Glutamatergic neuron (in vitro differentiated cells): ENCODE measurements at regions not wholly inside any gene's neighbourhood (a gene's known extent, or its start where the extent isn't known, plus 50 kb on each side); places are given as distances from the start of the nearest gene placed in this dataset.

Source experiments
- DNase-seq: peaks from one replicate; pipeline ENCODE4 v3.0.0; 2022
- H3K27ac Mint-ChIP-seq: one replicate; pipeline ENCODE4 v1.8.0; 2020; ENCODE audit warnings: mild to moderate bottlenecking, mixed read lengths, inconsistent platforms; ENCODE audit not compliant: unreplicated experiment
- H3K27me3 Mint-ChIP-seq: one replicate; pipeline ENCODE4 v1.8.0; 2020; ENCODE audit warnings: mild to moderate bottlenecking, moderate library complexity, mixed read lengths, inconsistent platforms; ENCODE audit not compliant: unreplicated experiment
- H3K36me3 Mint-ChIP-seq: one replicate; pipeline ENCODE4 v1.8.0; 2020; ENCODE audit warnings: mild to moderate bottlenecking, mixed read lengths, inconsistent platforms; ENCODE audit not compliant: unreplicated experiment
- H3K4me1 Mint-ChIP-seq: one replicate; pipeline ENCODE4 v1.8.0; 2020; ENCODE audit warnings: mild to moderate bottlenecking, low read depth, mixed read lengths, inconsistent platforms; ENCODE audit not compliant: unreplicated experiment
- H3K4me3 Mint-ChIP-seq: one replicate; pipeline ENCODE4 v1.8.0; 2020; ENCODE audit warnings: mild to moderate bottlenecking, mixed read lengths, inconsistent platforms; ENCODE audit not compliant: unreplicated experiment
- H3K9me3 Mint-ChIP-seq: one replicate; pipeline ENCODE4 v1.8.0; 2020; ENCODE audit warnings: mild to moderate bottlenecking, moderate library complexity, mixed read lengths, inconsistent platforms; ENCODE audit not compliant: unreplicated experiment
- TF ChIP-seq, protein P1 (sequence below): fragments of 200-600 bp; sonication (generic); IDR thresholded peaks from one replicate; pipeline ENCODE4 v1.5.0; 2021; ENCODE audit not compliant: partially characterized antibody, unreplicated experiment

DNA sequence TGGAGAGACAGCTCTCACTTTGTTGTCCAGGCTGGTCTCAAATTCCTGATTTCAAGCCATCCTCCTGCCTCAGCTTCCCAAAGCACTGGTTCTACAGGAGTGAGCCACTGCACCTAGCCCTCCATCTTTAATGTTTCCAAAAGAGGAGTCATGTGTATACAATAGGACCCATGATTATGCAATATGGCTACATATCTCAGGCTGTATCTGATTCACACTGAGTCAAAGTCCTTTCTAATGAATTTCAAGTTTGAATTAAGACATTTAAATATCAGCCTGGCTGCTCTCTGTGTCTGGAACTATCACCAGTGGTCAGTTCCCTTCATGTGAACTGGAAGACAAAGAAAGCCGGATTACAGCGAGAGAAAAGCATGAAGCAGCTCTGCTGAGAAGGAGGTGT, 90.5 kb downstream of the MINAR1 start:
- Mint-ChIP-seq H3K4me1 (peaks cover 11% of the 10 kb centered on the region), H3K27me3 (no peaks in the 10 kb centered on the region), H3K27ac (no peak overlapping the region), H3K4me3 (no peak overlapping the region), H3K9me3 (no peaks in the 10 kb centered on the region), H3K36me3 (no peaks in the 10 kb centered on the region)
- DNase-seq, result no peak
- TF ChIP-seq, protein P1, sequence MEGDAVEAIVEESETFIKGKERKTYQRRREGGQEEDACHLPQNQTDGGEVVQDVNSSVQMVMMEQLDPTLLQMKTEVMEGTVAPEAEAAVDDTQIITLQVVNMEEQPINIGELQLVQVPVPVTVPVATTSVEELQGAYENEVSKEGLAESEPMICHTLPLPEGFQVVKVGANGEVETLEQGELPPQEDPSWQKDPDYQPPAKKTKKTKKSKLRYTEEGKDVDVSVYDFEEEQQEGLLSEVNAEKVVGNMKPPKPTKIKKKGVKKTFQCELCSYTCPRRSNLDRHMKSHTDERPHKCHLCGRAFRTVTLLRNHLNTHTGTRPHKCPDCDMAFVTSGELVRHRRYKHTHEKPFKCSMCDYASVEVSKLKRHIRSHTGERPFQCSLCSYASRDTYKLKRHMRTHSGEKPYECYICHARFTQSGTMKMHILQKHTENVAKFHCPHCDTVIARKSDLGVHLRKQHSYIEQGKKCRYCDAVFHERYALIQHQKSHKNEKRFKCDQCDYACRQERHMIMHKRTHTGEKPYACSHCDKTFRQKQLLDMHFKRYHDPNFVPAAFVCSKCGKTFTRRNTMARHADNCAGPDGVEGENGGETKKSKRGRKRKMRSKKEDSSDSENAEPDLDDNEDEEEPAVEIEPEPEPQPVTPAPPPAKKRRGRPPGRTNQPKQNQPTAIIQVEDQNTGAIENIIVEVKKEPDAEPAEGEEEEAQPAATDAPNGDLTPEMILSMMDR, result no peak

DNA sequence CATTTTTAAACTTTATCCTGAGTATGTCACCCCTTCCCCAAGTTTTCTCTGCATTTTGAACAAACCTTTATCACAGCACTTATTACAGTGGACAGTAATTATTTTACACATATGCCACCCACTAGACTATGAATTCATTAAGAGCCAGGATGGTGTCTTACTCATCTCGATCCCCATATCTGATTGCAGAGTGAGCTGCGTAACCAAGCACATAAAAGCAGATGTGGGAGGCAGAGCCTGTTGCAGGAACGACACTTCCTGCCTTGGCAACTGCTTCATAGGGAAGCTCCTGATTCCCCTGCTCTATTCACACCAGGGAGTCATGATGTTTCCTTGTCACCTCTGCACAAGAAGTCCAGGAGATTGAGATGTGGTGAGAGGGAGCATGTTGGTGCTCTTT, 91.1 kb downstream of the MINAR1 start:
- H3K27me3 Mint-ChIP-seq, result no peaks in the 10 kb centered on the region
- H3K36me3 Mint-ChIP-seq, result no peaks in the 10 kb centered on the region
- no peaks in the 10 kb centered on the region for H3K9me3 Mint-ChIP-seq
- no peak overlapping the region for H3K27ac Mint-ChIP-seq
- TF ChIP-seq, protein P1, result no peak
- peaks cover 12% of the 10 kb centered on the region for H3K4me1 Mint-ChIP-seq
- H3K4me3 Mint-ChIP-seq, result no peak overlapping the region
- no peak for DNase-seq

DNA sequence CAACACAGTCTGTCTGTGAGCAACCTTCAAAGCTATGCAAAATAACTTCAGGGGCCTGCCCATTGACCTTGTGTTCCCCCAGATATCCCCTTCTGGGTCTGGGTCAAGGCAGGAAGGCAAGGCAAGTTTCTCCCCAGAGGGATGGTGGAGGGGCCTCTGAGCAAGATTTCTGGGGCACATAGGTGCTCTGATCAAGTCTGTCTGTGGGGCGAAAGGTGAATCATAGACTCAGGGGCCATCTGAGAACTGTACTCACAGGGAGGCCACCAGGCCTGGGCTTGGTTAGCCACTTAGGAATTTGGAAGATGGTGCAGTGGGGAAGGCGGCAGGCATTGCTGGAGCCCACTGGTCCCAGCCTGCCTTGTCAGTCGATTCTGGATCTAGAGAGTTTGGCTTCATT, 92.4 kb downstream of the MINAR1 start:
- Mint-ChIP-seq H3K27me3 (no peaks in the 10 kb centered on the region), H3K27ac (no peak overlapping the region), H3K36me3 (no peaks in the 10 kb centered on the region), H3K4me3 (no peak overlapping the region), H3K4me1 (peaks cover 17% of the 10 kb centered on the region), H3K9me3 (peaks cover 4% of the 10 kb centered on the region)
- DNase-seq, result no peak
- TF ChIP-seq, protein P1, result no peak

DNA sequence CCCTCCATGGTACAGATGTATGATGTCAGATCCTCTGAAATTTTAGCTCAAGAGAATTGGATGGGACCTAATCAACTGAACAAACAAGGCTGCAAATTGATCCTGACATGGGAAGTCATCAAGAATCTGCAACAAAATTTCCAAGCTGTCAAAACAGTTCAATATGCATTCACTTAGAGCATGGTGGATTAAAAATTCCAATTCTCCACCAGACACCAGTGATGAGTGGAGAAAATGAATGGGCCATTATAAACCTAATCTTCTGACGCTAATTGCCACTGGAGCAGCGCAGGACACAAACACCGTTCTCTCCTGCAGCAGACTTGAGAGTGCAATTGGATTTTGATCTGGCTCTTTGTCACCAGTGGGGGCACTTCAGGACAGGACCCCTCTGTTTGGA, 94.2 kb downstream of the MINAR1 start:
- TF ChIP-seq, protein P1, result no peak
- no peak for DNase-seq
- Mint-ChIP-seq H3K27ac (no peak overlapping the region), H3K4me3 (no peak overlapping the region), H3K9me3 (peaks cover 4% of the 10 kb centered on the region), H3K4me1 (peaks cover 21% of the 10 kb centered on the region), H3K27me3 (no peaks in the 10 kb centered on the region), H3K36me3 (no peaks in the 10 kb centered on the region)

DNA sequence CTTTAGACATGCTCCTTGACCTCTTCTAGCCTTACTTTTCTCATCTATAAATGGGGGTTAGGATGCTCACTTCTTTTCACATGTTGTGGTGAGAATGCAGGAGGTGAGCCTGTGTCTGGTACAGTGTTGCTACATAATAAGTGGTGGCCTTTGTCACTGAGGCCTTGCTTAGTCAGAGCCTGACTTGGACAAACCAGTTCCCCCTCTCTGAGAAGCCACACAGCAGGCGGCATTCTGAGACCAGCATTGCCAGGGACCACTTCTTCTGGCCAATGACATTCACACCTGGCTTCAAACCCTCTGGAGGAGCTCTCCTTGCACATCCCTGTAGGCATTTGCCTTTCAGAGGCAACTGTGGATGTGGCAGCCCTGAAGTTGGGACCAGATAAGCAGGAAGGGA, 95.7 kb downstream of the MINAR1 start:
- Mint-ChIP-seq H3K9me3 (peaks cover 4% of the 10 kb centered on the region), H3K36me3 (peaks cover 4% of the 10 kb centered on the region), H3K27ac (no peak overlapping the region), H3K4me1 (peaks cover 21% of the 10 kb centered on the region), H3K4me3 (no peak overlapping the region), H3K27me3 (no peaks in the 10 kb centered on the region)
- TF ChIP-seq, protein P1, result no peak
- no peak for DNase-seq
